Left lung (tissue), 4 donors: ENCODE measurements at regions not wholly inside any gene's neighbourhood (a gene's known extent, or its start where the extent isn't known, plus 50 kb on each side); places are given as distances from the start of the nearest gene placed in this dataset.

ENCODE experiments used
- ATAC-seq: fragments of 200-7000 bp; cut with Tn5 transposase; one replicate; pipeline ENCODE4 v1.9.1; 2020; ENCODE audit warnings: moderate library complexity
- DNase-seq, 4 donors: peaks; one replicate each; pipeline ENCODE4 v3.0.0-alpha.2; 2013 to 2020
- H3K27ac ChIP-seq, 2 donors: fragments of 200-600 bp; sonication (generic) in 1 of 2; one replicate each; pipeline versions ENCODE4 v1.5.0 to v1.8.0; 2020 to 2021
- H3K27me3 ChIP-seq, 2 donors: fragments of 200-600 bp; sonication (generic) in 1 of 2; one replicate each; pipeline versions ENCODE4 v1.5.0 to v1.8.0; 2020 to 2021
- H3K36me3 ChIP-seq, 2 donors: fragments of 200-600 bp; sonication (generic) in 1 of 2; one replicate each; pipeline versions ENCODE4 v1.5.0 to v1.8.0; 2020 to 2021
- H3K4me1 ChIP-seq, 2 donors: fragments of 200-600 bp; one replicate each; pipeline ENCODE4 v1.8.0; 2021
- H3K4me3 ChIP-seq, 2 donors: fragments of 200-600 bp; sonication (generic) in 1 of 2; one replicate each; pipeline versions ENCODE4 v1.5.0 to v1.8.0; 2020 to 2021; ENCODE audit warnings: mild to moderate bottlenecking in 1 of 2
- H3K9me3 ChIP-seq, 2 donors: fragments of 200-600 bp; sonication (generic) in 1 of 2; one replicate each; pipeline versions ENCODE4 v1.5.0 to v1.8.0; 2020 to 2021
- intact Hi-C, 2 donors: fragments of 100-400 bp; cut with DNase I; formaldehyde crosslinking; loops; one replicate each; pipeline versions ENCODE4 v1.11.2 to v1.14.2; 2022
- TF ChIP-seq, protein P1 (sequence below), 2 donors: fragments of 200-600 bp; sonication (generic) in 1 of 2; IDR thresholded peaks; one replicate each; pipeline versions ENCODE4 v1.5.0 to v1.8.0; 2021; ENCODE audit warnings: antibody characterized with exemption in 2 of 2
- donor health status: DM: no; HTN: yes; CAD: no.
- donor health status: DM: no; HTN: no; CAD: no.

DNA sequence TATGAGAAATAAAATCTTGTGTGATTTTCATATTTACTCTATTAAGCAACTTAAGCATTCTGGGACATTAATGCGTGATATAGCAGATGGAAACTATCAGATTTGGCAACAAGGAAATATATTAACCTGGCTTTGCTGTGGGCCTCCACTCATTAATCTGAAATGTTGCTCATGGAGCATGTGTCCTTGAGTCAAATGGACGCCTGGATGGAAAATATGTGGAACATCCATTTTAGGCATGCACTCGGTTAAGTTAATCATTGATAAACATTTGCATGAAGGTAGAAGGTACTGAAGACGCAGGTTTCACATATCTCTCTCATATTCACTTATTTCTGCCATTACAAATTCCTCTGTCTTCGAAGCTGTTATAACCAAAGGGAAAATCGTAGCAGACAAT lies 246.1 kb downstream of the NR2F2 start:
- DNase-seq, result no peak
- Histone ChIP-seq H3K4me3 (no peak overlapping the region), H3K27ac (no peak overlapping the region), H3K36me3 (no peaks in the 10 kb centered on the region), H3K9me3 (peaks cover 0 to 2% of the 10 kb centered on the region in 2 donors), H3K4me1 (no peaks in the 10 kb centered on the region), H3K27me3 (no peaks in the 10 kb centered on the region)
- intact Hi-C loops, result no loop called here
- ATAC-seq, result no peak
- TF ChIP-seq, protein P1, sequence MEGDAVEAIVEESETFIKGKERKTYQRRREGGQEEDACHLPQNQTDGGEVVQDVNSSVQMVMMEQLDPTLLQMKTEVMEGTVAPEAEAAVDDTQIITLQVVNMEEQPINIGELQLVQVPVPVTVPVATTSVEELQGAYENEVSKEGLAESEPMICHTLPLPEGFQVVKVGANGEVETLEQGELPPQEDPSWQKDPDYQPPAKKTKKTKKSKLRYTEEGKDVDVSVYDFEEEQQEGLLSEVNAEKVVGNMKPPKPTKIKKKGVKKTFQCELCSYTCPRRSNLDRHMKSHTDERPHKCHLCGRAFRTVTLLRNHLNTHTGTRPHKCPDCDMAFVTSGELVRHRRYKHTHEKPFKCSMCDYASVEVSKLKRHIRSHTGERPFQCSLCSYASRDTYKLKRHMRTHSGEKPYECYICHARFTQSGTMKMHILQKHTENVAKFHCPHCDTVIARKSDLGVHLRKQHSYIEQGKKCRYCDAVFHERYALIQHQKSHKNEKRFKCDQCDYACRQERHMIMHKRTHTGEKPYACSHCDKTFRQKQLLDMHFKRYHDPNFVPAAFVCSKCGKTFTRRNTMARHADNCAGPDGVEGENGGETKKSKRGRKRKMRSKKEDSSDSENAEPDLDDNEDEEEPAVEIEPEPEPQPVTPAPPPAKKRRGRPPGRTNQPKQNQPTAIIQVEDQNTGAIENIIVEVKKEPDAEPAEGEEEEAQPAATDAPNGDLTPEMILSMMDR (IDR thresholded peaks at IDR 0.05), result no peak

DNA sequence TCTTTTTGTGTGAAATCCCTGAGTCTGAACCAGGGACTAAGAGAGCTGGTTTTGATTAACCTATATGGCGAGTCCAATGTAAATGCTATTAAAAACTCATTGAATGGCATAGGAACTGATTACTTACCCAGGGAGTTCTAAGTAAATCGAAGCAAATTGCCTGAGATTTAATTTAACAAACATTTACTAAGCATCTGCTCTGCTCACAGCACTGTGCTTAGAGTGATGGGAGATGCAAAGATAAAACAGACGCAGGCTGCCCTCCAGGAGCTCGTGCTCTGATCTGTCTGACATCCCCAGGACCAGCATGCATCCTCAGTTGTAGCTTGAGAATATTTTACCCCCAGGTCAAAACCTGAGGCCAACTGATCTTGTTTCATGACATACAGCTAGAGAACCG lies 247.9 kb downstream of the NR2F2 start:
- Histone ChIP-seq H3K4me3 (no peak overlapping the region), H3K27me3 (no peaks in the 10 kb centered on the region), H3K4me1 (no peaks in the 10 kb centered on the region), H3K27ac (no peak overlapping the region), H3K36me3 (no peaks in the 10 kb centered on the region), H3K9me3 (peaks cover 0 to 2% of the 10 kb centered on the region in 2 donors)
- DNase-seq, result no peak
- ATAC-seq, result no peak
- TF ChIP-seq, protein P1 (IDR thresholded peaks at IDR 0.05), result no peak
- intact Hi-C loops, result no loop called here

DNA sequence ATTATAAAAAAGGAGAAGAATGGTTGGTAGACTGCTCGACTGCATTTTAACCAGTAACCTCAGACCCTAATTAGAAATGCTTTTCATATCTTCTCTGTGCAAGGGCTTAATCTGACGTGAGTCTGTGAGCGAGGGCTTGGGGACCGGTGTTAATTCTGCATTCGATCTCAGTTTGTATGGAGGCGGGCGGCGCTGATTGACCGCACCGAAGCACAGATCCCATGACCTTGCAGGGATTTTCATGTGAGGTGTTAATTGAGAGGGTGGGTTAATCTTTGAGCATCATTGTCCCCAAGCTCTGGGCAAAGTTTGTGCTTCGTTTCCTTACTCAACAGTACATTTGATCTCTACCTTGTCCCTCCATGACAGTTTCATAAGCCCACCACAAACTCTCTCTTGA lies 250.9 kb downstream of the NR2F2 start:
- Histone ChIP-seq H3K4me1 (peaks cover 0 to 7% of the 10 kb centered on the region in 2 donors), H3K9me3 (no peaks in the 10 kb centered on the region), H3K27me3 (no peaks in the 10 kb centered on the region), H3K36me3 (no peaks in the 10 kb centered on the region), H3K4me3 (no peak overlapping the region), H3K27ac (no peak overlapping the region)
- TF ChIP-seq, protein P1 (IDR thresholded peaks at IDR 0.05), result no peak
- intact Hi-C loops, result no loop called here
- ATAC-seq (no peak), DNase-seq (peak in 1 of 4 donors; percentile 50)

DNA sequence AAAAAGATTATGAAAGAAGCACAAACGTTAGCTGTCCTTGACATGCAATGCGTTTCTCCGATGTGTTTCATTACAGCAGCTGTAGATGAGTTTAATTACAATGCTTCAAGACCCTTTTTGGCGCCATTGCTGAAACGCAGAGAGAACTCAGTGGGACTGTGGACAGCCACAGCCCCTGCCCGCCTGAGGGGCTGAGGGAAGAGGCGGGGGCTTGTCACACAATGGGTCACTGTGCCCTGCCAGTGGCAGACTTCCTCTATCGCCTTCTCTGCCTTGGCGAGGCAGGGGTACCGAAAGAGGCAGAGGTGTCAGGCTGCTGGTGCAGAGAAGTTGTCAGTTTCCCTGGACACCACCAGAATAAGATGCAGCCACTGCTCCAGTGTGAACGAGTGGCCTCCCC lies 252.0 kb downstream of the NR2F2 start:
- no peaks in the 10 kb centered on the region for H3K9me3 ChIP-seq
- peak in 1 of 4 donors; percentile 45 for DNase-seq
- intact Hi-C loops, result no loop called here
- TF ChIP-seq, protein P1 (IDR thresholded peaks at IDR 0.05), result no peak
- ATAC-seq, result no peak
- peaks cover 0 to 10% of the 10 kb centered on the region in 2 donors for H3K4me1 ChIP-seq
- no peaks in the 10 kb centered on the region for H3K27me3 ChIP-seq
- no peak overlapping the region for H3K4me3 ChIP-seq
- no peak overlapping the region for H3K27ac ChIP-seq
- H3K36me3 ChIP-seq, result no peaks in the 10 kb centered on the region

DNA sequence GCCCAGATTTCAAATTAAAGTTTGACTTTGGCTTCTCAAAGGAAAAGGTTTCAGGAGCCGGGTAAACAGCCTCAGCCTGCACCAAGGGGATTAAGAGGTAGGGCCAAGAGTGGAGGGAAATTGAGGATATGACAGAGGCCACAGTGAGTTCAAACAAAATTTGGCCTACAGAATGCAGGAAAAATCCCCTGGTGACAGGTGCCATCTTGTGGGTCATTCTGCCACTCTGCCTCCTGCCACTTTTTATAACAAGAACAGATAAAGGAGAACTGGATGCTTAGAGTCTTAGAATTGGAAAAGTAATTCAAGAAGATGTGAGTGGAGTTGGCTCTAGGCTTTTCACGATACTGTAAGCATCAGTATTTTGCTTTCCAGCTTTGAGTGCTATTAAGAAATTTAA lies 253.2 kb downstream of the NR2F2 start:
- peaks cover 0 to 10% of the 10 kb centered on the region in 2 donors for H3K4me1 ChIP-seq
- no peak for ATAC-seq
- H3K9me3 ChIP-seq, result no peaks in the 10 kb centered on the region
- no peak overlapping the region for H3K4me3 ChIP-seq
- DNase-seq, result no peak
- H3K27me3 ChIP-seq, result no peaks in the 10 kb centered on the region
- TF ChIP-seq, protein P1 (IDR thresholded peaks at IDR 0.05), result no peak
- intact Hi-C loops, result no loop called here
- H3K27ac ChIP-seq, result no peak overlapping the region
- H3K36me3 ChIP-seq, result no peaks in the 10 kb centered on the region
